Adrenal gland (tissue), 9 donors: ENCODE measurements at regions not wholly inside any gene's neighbourhood (a gene's known extent, or its start where the extent isn't known, plus 50 kb on each side); places are given as distances from the start of the nearest gene placed in this dataset.

Experiments
- DNase-seq, 7 donors: peaks; one replicate each; pipeline ENCODE4 v3.0.0-alpha.2; 2019 to 2020
- H3K27ac ChIP-seq, 5 donors: fragments of 200-600 bp; sonication (generic) in 4 of 5; 1 replicate in 3 of 5; 2 replicates in 2 of 5; pipeline versions ENCODE4 v1.5.1 to v1.8.0; 2016 to 2020; ENCODE audit warnings: mild to moderate bottlenecking in 1 of 5
- H3K27me3 ChIP-seq: fragments of 200-600 bp; 2 replicates; pipeline ENCODE4 v1.8.0; 2021
- H3K36me3 ChIP-seq, 2 donors: fragments of 200-600 bp; replicated peaks in 1 of 2; 1 replicate in 1 of 2; 2 replicates in 1 of 2; pipeline versions ENCODE4 v1.5.1 to v1.8.0; 2018 to 2022
- H3K4me1 ChIP-seq, 2 donors: fragments of 200-600 bp; replicated peaks in 1 of 2; 1 replicate in 1 of 2; 2 replicates in 1 of 2; pipeline versions ENCODE4 v1.5.1 to v1.8.0; 2018 to 2021
- H3K4me3 ChIP-seq, 4 donors: fragments of 200-600 bp; sonication (generic) in 3 of 4; one replicate each; pipeline ENCODE4 v1.5.1; 2016 to 2018
- H3K9me3 ChIP-seq, 3 donors: fragments of 200-600 bp; sonication (generic) in 1 of 3; replicated peaks in 1 of 3; 1 replicate in 2 of 3; 2 replicates in 1 of 3; pipeline versions ENCODE4 v1.5.1 to v1.8.0; 2016 to 2021
- POLR2A ChIP-seq, 2 donors: fragments of 450-650 bp; IDR thresholded peaks; one replicate each; pipeline ENCODE4 v1.6.1; 2017; ENCODE audit warnings: antibody characterized with exemption in 2 of 2, mild to moderate bottlenecking in 2 of 2, moderate library complexity in 1 of 2
- WGBS, 4 donors: extraction: QIAGEN DNeasy Blood & Tissue Kit in 2 of 4; methylation state at CpG; one replicate each; pipeline versions ENCODE4 v1.1.5 to v1.1.7; 2013 to 2017; 5-methylcytosine and 5-hydroxymethylcytosine counted together
- intact Hi-C, 2 donors: fragments of 100-400 bp; cut with DNase I; formaldehyde crosslinking; loops; one replicate each; pipeline versions ENCODE4 v1.14.1 to v1.15.0; 2022 to 2023
- TF ChIP-seq, protein P1 (sequence below), 6 experiments: fragments of 450-650 bp in 4 of 6; fragments of 200-600 bp in 2 of 6; sonication (generic) in 1 of 6; IDR thresholded peaks; 1 replicate in 5 of 6; 2 replicates in 1 of 6; pipeline versions ENCODE4 v1.5.1 to v1.8.0; 2016 to 2021; ENCODE audit warnings: antibody characterized with exemption in 6 of 6, mild to moderate bottlenecking in 2 of 6, moderate library complexity in 1 of 6
- donor health status: healthy with polysubstance abuse.
- donor health status: Bipolar disorder and iron deficiency.
- donor health status: DM: yes; HTN: yes; CAD: no.
- donor health status: DM: no; HTN: no; CAD: no.
- donor health status: DM: no; HTN: no; CAD: no.

DNA sequence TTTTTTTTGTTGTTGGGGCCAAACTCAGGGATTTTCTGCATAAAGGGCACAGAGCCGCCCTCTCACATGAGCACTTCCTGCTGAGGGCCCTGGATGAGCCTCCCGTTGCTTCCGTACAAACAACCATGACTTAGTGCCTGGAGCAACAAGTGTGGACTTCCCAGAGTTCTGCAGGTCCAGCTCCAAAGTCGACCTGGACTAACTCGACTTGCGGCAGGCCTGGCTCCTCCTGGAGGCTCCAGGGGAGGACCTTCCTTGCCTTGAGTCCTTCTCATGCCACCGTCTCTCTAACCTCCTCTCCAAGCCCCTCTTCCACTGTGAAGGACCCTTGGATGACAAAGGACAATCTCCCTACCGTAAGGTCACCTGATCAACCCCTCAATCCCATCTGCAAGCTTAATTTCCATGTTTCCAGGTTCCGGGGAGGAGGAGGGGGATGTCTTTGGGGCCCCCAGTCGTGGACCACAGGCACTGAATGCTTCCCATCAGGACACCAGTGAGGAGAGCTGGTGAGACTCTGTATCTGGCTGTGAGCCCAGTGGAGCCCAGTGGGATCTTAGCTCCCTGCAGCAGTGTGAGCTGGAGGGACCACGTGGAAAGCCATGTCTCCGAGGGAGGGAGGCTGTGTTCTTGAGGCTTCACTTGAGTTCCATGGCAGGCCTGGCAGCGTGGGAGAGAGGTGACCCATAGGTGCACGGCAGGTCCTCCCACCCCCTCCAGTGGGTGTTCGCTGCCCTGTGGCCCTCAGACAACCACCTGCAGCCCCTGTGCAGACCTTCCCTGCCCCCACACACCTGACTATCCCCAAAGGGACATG lies 199.5 kb upstream of the PPP2R2D start:
- no peaks in the 10 kb centered on the region for H3K4me1 ChIP-seq
- H3K36me3 ChIP-seq, result no peaks in the 10 kb centered on the region
- H3K27me3 ChIP-seq, result peaks cover 16% of the 10 kb centered on the region
- no peaks in the 10 kb centered on the region for H3K9me3 ChIP-seq
- peak in 2 of 7 donors; percentile 6 to 36 for DNase-seq
- TF ChIP-seq POLR2A (IDR thresholded peaks at IDR 0.05), result no peak
- TF ChIP-seq, protein P1, sequence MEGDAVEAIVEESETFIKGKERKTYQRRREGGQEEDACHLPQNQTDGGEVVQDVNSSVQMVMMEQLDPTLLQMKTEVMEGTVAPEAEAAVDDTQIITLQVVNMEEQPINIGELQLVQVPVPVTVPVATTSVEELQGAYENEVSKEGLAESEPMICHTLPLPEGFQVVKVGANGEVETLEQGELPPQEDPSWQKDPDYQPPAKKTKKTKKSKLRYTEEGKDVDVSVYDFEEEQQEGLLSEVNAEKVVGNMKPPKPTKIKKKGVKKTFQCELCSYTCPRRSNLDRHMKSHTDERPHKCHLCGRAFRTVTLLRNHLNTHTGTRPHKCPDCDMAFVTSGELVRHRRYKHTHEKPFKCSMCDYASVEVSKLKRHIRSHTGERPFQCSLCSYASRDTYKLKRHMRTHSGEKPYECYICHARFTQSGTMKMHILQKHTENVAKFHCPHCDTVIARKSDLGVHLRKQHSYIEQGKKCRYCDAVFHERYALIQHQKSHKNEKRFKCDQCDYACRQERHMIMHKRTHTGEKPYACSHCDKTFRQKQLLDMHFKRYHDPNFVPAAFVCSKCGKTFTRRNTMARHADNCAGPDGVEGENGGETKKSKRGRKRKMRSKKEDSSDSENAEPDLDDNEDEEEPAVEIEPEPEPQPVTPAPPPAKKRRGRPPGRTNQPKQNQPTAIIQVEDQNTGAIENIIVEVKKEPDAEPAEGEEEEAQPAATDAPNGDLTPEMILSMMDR (IDR thresholded peaks at IDR 0.05), result no peak
- 69 to 87% (median 83%) methylated on average over 12 to 15 of the region's 15 CpGs for WGBS, 4 donors
- H3K27ac ChIP-seq, result no peak overlapping the region
- intact Hi-C loops, result no loop called here
- no peak overlapping the region for H3K4me3 ChIP-seq

DNA sequence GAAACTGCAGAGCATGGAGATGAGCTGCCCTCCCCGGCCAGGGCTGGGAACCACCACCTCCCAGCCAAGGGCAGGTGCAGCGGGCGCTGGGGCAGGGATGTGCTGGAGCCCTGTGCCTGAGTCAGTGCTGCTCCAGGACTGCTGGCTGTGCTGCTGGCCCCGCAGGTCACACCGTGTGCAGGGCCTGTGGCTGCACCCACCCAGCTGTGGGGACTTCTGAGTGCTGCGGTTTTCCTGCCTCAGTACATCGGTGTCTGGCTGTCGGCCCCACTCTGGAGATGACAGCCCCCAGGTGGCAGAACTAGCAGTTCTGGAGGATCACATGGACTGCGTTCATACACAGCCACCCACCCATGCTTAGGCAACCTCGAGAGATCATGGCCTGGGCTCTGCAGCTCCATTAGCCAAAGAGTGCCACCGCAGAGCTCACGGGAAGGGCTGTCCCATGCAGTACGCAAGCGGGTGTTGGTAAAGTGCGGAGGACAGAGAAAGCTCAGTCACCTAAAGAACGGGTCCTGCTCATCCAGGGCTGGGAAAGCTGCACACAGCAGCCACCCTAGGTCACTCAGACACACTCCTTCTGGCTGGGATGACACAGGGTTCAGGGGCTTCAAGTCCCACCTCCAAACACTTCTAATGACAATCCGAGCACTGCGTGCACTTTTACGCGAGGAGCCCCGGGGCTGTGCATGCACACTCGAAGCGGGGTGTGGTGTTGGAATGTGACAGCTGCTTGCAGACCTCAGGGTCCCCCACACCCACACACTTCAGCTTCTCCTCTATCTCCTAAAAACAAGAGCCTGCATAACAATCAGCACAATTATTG lies 198.1 kb upstream of the PPP2R2D start:
- H3K4me1 ChIP-seq, result no peaks in the 10 kb centered on the region
- 78 to 80% (median 79%) methylated on average over 15 to 23 of the region's 23 CpGs for WGBS, 4 donors
- H3K27ac ChIP-seq, result no peak overlapping the region
- H3K4me3 ChIP-seq, result no peak overlapping the region
- H3K36me3 ChIP-seq, result no peaks in the 10 kb centered on the region
- peaks cover 16% of the 10 kb centered on the region for H3K27me3 ChIP-seq
- intact Hi-C loops, result no loop called here
- H3K9me3 ChIP-seq, result no peaks in the 10 kb centered on the region
- TF ChIP-seq POLR2A (IDR thresholded peaks at IDR 0.05), result no peak
- TF ChIP-seq, protein P1 (IDR thresholded peaks at IDR 0.05), result no peak
- peak in 2 of 7 donors; percentile 3 to 33 for DNase-seq

DNA sequence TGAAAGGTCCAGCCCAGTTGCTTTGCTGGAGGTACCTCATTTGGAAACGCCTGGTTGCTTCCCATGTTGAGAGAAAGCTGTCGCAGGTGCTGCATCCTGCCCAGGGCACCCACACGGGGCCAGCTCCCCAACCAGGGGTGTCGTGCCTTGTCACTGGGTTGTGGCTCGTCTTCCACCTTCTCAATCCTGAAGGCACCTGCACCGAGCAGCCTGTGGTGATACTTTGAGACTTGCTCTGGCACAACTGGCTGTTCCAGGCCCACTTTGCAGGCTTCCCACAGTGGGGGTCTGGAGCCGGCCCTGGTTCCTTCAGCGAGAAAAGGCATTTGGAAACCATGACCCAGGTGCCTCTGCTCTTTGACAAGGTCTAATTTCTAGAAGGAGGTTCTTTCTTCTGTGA lies 197.3 kb upstream of the PPP2R2D start:
- H3K36me3 ChIP-seq, result no peaks in the 10 kb centered on the region
- WGBS, 4 donors, result 54 to 87% (median 81%) methylated on average over 5 to 8 of the region's 8 CpGs
- no peak overlapping the region for H3K27ac ChIP-seq
- TF ChIP-seq, protein P1 (IDR thresholded peaks at IDR 0.05), result no peak
- no peak for TF ChIP-seq POLR2A (IDR thresholded peaks at IDR 0.05)
- no peaks in the 10 kb centered on the region for H3K4me1 ChIP-seq
- no peak overlapping the region for H3K4me3 ChIP-seq
- DNase-seq, result peak in 1 of 7 donors; percentile 31
- no peaks in the 10 kb centered on the region for H3K9me3 ChIP-seq
- peaks cover 16% of the 10 kb centered on the region for H3K27me3 ChIP-seq
- intact Hi-C loops, result no loop called here

DNA sequence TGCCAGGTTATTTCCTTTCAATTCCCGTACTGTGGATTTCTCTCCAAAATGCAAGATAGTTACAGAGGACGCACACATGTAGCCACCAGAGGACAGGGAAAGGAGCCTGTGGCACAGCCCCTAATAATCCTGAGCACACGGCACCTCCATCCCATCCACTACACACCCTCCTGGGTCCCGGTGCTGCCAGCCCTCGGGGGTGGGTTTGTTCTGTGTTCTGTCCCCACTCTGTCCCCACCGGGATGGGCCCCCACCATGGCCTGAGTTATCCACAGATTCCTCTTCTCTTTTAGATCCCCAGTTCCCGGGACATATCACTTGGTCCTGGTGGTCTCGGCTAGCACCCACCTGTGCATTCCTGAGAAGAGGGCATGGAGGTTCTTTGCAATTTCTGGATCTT lies 196.9 kb upstream of the PPP2R2D start:
- no peak for TF ChIP-seq POLR2A (IDR thresholded peaks at IDR 0.05)
- TF ChIP-seq, protein P1 (IDR thresholded peaks at IDR 0.05), result no peak
- no peaks in the 10 kb centered on the region for H3K4me1 ChIP-seq
- peaks cover 16% of the 10 kb centered on the region for H3K27me3 ChIP-seq
- no peak overlapping the region for H3K27ac ChIP-seq
- 83 to 93% (median 90%) methylated on average over 8 of the region's 8 CpGs for WGBS, 4 donors
- H3K36me3 ChIP-seq, result no peaks in the 10 kb centered on the region
- intact Hi-C loops, result no loop called here
- H3K4me3 ChIP-seq, result no peak overlapping the region
- DNase-seq, result no peak
- no peaks in the 10 kb centered on the region for H3K9me3 ChIP-seq
